ENCODE measurements at regions not wholly inside any gene's neighbourhood (a gene's known extent, or its start where the extent isn't known, plus 50 kb on each side); places are given as distances from the start of the nearest gene placed in this dataset.

DNA sequence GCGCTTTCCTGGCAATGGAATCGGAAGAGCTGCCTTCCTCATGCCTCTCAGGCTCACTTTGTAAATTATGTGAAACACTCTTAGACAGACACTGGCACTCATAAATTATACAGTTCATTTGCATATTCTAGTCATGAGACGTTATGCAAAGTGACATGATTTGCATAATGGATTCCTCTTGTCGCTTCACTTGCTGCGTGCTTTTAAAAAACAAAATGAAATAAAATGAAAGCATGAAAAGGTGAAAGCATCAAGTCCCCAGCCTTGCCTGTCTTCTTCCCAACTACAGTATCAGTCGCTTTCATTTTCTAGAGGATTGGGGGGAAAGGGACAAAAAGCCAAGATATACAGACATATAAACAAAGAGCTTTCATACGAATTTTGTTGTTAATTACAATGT lies 252.8 kb upstream of the PMFBP1 start:
- TF ChIP-seq GATA3 (IDR thresholded peaks at IDR 0.05; ENCODE audit: low read depth, low read length) = no peak
- TF ChIP-seq GATA2 (IDR thresholded peaks at IDR 0.05; ENCODE audit: low read depth, low read length) = no peak

DNA sequence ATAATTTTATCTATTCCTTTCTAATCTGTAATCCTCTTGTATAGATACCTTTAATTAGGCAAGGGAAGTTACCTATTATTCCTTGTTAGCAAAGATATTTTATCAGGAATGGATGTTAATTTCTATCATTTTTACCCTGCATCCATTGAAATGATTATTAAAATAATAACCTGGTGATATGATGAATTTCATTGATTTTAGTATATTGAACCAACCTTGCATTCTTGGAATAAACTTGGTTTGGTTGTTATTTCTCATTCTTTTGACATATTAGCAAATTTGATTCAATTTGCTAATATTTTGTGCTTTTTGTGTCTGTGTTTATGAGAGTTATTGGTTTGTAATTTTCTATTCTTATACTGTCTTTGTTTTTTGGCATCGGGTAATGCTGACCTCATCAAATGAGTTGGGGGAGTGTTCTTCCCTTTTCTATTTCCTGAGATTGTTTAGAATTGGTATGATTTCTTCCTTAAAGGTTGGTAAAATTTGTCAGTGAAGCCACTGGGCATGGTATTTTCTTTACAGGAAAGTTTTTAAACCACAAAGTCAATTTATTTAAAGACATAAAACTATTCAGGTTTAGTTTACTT lies 250.4 kb upstream of the PMFBP1 start:
- TF ChIP-seq GATA2 (IDR thresholded peaks at IDR 0.05; ENCODE audit: low read depth, low read length) = no peak
- no peak for TF ChIP-seq GATA3 (IDR thresholded peaks at IDR 0.05; ENCODE audit: low read depth, low read length)

DNA sequence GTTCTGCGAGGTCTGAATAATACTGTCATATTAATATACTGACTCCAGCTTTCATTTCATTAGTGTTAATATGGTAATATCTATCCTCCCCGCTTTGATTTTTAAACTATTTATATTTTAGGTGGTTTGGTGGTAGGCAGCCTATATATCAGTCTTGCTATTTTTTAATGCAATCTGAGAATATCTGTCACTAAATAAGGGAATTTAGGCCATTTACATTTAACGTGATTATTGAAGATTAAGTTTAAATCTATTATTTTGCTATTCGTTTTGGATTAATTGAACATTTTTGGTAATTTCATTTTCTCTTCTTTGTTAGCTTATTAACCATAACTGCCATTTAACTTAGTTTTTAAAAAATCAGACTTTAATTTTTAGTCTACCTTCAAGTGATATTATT lies 247.7 kb upstream of the PMFBP1 start:
- no peak for TF ChIP-seq GATA3 (IDR thresholded peaks at IDR 0.05; ENCODE audit: low read depth, low read length)
- no peak for TF ChIP-seq GATA2 (IDR thresholded peaks at IDR 0.05; ENCODE audit: low read depth, low read length)

DNA sequence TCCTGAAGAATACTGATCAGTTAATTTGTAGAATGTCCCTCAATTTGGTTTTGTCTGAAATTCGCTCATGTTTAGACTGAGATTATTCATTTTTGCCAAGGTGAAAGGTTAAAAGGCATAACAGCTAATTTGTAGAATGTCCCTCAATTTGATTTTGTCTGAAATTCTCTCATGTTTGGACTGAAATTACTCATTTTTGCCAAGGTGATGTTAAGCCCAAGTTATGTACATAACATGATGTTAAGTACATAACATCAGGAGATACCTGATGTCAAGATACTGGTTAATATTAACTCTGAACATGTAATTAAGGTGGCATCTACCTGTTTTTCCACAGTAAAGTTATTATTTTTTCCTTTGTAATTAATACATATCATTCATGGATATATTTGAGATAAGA lies 243.4 kb upstream of the PMFBP1 start:
- TF ChIP-seq GATA2 (IDR thresholded peaks at IDR 0.05; ENCODE audit: low read depth, low read length) (no peak), GATA3 (IDR thresholded peaks at IDR 0.05; ENCODE audit: low read depth, low read length) (no peak)

DNA sequence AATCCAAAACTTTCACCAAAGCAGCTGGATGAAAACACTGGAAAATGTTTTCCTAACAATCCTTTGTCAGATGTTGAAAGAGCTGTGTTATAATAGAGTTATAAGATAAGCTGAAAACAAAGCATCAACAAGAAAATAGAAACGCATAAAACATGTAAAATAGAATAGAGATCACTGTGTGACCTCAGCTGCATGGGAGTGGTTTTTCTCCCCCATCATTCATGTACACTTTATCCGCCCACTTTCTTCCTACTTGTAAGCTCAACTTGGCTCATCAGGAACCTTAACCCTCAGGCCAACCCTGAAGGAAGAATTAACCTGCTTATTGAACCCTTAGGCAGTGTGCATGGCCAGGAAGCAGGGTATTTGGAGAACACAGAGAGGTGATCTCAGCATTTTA lies 238.5 kb upstream of the PMFBP1 start:
- no peak for TF ChIP-seq GATA2 (IDR thresholded peaks at IDR 0.05; ENCODE audit: low read depth, low read length)
- TF ChIP-seq GATA3 (IDR thresholded peaks at IDR 0.05; ENCODE audit: low read depth, low read length) = no peak

DNA sequence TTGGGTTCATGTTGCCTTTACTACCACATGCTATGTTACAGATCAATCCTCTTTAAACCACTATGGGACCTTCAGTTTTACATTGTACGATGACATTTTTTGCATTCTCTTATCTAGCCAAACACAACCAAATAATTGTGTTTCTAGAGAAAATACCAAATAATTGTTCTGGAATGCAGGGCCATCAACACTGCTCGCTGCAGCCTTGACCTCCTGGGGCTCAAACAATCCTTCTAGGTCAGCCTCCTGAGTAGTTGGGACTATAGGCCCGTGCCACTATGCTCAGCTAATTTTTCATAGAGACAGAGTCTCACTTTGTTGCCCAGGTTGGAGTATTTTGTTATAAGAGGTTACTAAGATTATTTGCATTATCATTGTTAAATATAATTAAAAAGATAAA lies 237.5 kb upstream of the PMFBP1 start:
- TF ChIP-seq GATA2 (IDR thresholded peaks at IDR 0.05; ENCODE audit: low read depth, low read length) (no peak), GATA3 (IDR thresholded peaks at IDR 0.05; ENCODE audit: low read depth, low read length) (no peak)

DNA sequence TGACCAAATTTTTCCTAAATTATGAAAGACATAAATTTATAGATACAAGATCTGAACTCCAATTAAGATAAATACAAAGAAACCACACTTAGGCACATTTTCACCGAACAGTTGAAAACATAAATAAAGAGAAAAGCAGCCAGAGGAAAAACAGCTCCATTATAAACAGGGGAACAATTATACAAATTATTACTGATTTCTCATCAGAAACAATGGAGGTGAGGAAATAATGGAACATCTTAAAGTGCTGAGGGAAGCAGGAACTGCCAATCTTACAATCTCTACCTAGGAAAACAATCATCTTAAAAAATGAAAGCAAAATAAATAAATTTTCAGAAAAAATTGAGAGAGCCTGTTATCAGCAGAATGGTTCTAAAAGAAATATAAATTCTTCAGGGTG lies 234.4 kb upstream of the PMFBP1 start:
- no peak for TF ChIP-seq GATA2 (IDR thresholded peaks at IDR 0.05; ENCODE audit: low read depth, low read length)
- TF ChIP-seq GATA3 (IDR thresholded peaks at IDR 0.05; ENCODE audit: low read depth, low read length) = no peak

DNA sequence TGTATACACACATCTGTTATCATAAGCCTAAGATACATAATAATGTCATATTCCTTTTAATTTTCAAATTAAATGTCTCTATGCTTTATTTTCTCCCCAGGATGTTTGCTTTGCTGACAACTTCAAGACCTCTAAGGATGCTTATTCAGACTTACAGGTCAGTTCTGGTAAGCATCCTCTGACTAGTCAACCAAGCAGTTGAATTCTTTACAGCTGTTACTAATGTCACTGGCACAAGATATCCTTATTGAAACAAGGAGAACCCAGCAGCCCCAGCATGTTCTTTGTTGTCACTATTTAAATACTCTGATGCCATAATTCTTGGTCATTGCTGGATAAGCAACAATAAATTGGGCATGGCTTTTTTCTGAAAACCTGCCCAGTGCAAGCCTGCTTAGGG lies 232.3 kb upstream of the PMFBP1 start:
- no peak for TF ChIP-seq GATA3 (IDR thresholded peaks at IDR 0.05; ENCODE audit: low read depth, low read length)
- TF ChIP-seq GATA2 (IDR thresholded peaks at IDR 0.05; ENCODE audit: low read depth, low read length) = no peak

DNA sequence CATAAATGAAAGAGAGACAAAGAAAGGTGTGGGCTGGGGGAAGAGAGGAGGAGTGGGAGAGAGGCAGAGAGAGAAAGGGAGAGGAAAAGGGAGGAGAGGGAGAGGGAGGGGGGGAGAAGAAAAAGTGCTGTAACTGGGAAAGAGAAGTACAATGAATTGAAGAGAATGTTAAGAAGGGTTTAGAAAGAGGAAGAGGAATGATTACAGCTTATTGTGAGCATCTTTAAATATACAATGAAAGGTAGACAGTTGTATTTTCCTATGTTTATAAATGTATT lies 229.1 kb upstream of the PMFBP1 start:
- no peak for TF ChIP-seq GATA2 (IDR thresholded peaks at IDR 0.05; ENCODE audit: low read depth, low read length)
- no peak for TF ChIP-seq GATA3 (IDR thresholded peaks at IDR 0.05; ENCODE audit: low read depth, low read length)

DNA sequence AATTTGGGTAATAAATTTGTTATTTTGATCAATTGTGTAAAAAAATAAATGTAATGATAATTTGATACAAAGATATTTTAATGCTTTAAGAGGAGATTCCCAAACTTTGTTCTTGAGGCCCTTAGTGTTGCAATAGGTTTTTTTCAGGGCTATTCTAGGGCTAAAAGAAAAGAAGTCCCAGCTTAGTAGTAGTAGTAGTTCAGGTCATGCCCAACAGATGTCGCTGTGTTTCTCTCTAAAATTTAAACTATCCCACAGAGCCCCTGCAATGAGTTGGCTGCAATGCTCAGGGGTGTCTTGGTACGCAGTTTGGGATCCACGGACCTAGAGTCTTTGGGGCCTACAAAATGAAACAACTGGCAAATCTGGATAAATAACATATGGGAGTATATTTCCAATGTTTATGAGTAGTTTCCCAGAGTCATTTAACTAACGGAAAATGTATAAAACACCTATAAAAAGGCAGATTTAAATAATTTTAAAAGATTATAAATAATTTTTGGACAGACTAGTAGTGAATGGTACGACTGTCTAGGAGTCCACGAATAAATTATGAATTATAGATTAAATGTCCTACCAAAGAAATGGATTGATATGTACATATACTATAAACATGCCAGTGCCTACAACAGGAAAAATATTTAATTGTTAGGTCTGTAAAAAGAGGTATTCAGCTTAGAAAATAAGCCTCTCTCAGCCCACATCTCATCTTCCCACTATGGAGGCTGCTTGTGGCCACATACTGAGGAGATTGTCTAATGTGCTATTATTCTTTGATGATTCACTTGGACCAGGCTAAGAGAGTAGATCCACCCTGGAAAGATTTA lies 228.5 kb upstream of the PMFBP1 start:
- no peak for TF ChIP-seq GATA2 (IDR thresholded peaks at IDR 0.05; ENCODE audit: low read depth, low read length)
- TF ChIP-seq GATA3 (IDR thresholded peaks at IDR 0.05; ENCODE audit: low read depth, low read length) = no peak

DNA sequence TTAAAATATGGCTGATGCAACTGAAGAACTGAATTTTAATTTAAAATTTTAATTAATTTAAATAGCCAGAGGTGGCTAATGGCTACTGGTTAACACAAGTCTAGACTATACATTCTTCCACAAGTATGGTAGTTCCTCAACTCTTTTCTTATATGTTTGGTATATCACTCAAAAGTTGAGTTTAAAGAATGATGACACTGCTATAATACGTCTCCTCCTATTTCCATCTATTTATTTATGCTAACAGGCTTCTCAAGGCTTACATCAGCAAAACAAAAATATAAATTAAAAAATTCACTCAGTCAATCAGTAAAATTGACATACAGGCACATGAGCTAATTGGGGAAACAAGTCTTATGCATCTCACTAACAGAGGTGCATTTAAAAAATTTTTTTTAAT lies 227.9 kb upstream of the PMFBP1 start:
- no peak for TF ChIP-seq GATA3 (IDR thresholded peaks at IDR 0.05; ENCODE audit: low read depth, low read length)
- no peak for TF ChIP-seq GATA2 (IDR thresholded peaks at IDR 0.05; ENCODE audit: low read depth, low read length)

DNA sequence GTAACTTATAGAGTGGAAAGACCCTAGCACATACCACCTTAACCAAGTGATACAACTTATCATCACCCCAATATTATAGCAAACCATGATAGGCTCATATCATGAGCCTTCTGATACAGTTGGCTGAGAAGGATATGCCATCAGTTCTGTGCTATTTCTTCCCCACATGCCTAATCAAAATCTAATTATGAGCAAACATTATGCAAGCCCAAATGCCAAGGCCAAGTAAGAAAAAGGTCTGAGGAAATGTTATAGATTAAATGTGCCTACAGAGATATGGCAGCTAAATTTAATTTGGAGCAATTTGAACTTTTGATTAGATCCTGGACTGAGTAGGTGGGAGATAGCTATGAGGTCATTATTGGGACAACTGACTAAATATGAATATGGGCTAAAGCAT lies 225.9 kb upstream of the PMFBP1 start:
- TF ChIP-seq GATA3 (IDR thresholded peaks at IDR 0.05; ENCODE audit: low read depth, low read length) (no peak), GATA2 (IDR thresholded peaks at IDR 0.05; ENCODE audit: low read depth, low read length) (no peak)

DNA sequence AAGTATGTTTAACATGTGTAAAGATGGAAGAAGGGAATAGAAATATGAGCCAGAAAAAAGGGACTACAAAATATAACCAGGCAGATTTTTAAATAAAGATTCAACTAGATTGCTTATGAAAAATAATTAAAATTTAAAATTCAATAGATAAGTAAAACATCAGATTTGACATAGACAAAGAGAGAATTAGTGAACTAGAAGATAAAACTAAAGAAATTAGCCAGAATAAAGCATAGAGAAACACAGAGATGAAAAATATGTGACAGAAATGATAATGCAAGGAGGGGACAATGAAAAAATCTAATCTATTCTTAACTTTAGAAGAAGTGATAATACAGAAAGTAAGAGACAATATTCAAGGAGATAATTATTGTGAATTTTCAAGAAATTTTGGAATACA lies 222.6 kb upstream of the PMFBP1 start:
- TF ChIP-seq GATA2 (IDR thresholded peaks at IDR 0.05; ENCODE audit: low read depth, low read length) (no peak), GATA3 (IDR thresholded peaks at IDR 0.05; ENCODE audit: low read depth, low read length) (no peak)

DNA sequence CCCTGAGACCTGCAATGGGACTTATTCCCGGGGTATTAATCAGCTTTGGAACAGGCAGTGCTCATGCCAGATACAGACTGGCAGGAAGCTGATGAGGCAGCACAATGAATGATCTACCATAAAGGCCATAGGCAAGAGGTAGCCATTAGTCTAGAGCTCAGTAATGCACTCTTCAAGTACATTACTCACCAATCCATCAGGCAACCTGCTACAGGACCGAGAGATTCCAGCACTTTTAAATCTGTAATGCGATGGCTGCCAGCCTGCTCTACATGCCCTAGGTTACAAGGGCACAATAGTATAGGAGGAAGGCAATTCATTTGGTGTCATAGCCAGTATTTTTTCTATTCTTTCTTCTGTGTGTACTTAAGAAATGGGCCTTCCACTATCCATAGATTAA lies 217.8 kb upstream of the PMFBP1 start:
- TF ChIP-seq GATA2 (IDR thresholded peaks at IDR 0.05; ENCODE audit: low read depth, low read length) (no peak), GATA3 (IDR thresholded peaks at IDR 0.05; ENCODE audit: low read depth, low read length) (no peak)

DNA sequence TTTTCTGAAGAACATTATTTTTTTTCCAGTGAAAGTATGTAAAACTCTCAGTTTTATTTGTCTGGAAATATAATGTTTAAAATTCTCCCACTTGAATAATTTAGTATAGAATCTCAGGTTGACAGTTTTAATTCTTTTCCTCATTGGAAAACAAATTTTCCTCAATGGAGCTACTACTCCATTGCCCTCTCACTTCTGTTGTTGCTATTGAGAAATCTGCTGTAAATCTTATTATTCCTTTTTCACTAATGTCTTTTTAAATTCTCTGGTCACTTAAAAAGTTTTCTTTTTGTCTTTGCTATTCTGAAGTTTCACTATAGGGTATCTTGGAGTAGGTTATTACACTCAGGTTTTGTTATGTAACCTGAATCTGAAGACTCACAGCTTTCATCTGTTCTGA lies 216.1 kb upstream of the PMFBP1 start:
- TF ChIP-seq GATA2 (IDR thresholded peaks at IDR 0.05; ENCODE audit: low read depth, low read length) = no peak
- no peak for TF ChIP-seq GATA3 (IDR thresholded peaks at IDR 0.05; ENCODE audit: low read depth, low read length)
